ENCODE measurements at regions not wholly inside any gene's neighbourhood (a gene's known extent, or its start where the extent isn't known, plus 50 kb on each side); places are given as distances from the start of the nearest gene placed in this dataset.

DNA sequence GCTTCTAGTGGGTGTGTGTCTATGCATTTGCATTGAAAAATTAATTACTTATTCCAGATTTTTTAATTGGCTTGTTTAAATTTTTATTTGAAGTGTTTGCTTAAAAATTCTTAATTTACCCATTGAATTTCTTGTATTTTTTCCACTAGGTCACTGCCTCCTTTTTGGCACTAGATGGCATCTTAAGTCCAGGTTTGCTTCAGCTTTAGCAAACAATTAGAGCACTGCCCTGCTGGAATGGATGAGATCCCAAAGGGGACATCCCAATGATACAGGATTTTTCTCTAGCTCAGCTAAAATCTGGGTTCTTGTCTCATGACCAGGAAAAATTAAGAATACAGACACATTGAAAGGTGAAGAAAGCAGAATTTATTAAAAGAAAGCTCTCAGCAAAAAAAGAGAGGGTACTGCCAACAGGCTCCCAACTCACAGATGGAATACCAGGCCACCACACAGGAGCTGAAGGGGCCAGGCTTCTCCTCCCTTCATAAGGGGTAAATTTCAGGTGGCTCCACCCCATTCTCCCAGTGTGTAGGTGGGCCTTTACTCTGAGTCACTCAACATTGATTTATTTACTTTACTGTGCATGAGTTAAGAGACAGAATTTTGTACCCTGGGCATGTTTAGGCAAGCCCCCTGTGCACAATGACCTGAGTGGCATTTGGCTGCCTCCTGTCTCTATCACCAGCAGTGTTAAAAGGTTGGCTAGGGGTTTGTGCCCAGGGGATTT lies 532.4 kb downstream of the ANXA1 start:
- H3K4me3 ChIP-seq (ENCODE audit: control insufficient read depth, low read depth, low read length): no peak overlapping the region
- peak; percentile 83 for DNase-seq (ENCODE audit: low read depth)
- TF ChIP-seq, protein P1, sequence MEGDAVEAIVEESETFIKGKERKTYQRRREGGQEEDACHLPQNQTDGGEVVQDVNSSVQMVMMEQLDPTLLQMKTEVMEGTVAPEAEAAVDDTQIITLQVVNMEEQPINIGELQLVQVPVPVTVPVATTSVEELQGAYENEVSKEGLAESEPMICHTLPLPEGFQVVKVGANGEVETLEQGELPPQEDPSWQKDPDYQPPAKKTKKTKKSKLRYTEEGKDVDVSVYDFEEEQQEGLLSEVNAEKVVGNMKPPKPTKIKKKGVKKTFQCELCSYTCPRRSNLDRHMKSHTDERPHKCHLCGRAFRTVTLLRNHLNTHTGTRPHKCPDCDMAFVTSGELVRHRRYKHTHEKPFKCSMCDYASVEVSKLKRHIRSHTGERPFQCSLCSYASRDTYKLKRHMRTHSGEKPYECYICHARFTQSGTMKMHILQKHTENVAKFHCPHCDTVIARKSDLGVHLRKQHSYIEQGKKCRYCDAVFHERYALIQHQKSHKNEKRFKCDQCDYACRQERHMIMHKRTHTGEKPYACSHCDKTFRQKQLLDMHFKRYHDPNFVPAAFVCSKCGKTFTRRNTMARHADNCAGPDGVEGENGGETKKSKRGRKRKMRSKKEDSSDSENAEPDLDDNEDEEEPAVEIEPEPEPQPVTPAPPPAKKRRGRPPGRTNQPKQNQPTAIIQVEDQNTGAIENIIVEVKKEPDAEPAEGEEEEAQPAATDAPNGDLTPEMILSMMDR (conservative IDR thresholded peaks at IDR 0.05; ENCODE audit: control insufficient read depth, insufficient read depth, low read depth, low read length): peak; percentile 81

DNA sequence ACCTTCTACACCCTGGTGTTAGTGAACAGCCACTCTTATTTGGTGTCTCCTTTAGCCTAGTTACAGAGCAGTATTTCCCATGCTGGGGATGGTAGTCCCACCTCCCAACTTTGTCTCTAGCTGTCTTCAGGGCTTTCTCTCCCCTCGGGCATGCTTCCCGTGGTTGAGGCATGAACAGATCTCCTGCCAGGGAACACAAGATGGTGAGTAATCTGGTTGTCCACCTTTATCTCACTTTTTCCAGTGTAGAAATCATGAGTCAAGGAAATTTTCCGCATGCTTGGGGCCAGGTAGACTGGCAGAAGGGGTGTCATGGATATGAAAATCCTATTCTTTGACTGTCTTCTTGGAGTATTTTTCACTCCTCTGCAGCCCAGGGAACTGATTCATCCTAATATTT lies 532.9 kb downstream of the ANXA1 start:
- H3K4me3 ChIP-seq (ENCODE audit: control insufficient read depth, low read depth, low read length): no peak overlapping the region
- TF ChIP-seq, protein P1 (conservative IDR thresholded peaks at IDR 0.05; ENCODE audit: control insufficient read depth, insufficient read depth, low read depth, low read length): no peak
- DNase-seq (ENCODE audit: low read depth): peak; percentile 40

DNA sequence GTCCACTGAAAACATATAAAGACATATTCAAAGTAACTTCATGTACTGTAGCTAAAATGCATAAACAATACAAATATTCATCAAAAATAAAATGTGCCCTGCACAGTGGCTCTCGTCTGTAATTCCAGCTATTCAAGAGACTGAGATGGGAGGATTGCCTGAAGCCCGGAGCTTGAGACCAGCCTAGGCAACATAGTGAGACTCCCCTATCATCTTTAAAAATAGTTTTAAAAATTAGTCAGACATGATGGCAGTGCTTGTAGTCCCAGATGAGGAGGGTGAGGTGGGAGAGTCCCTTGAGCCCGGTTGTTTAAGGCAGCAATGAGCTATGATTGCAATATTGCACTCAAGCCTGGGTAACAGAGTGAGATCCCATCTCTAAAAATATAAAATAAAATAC lies 534.1 kb downstream of the ANXA1 start:
- H3K4me3 ChIP-seq (ENCODE audit: control insufficient read depth, low read depth, low read length): no peak overlapping the region
- TF ChIP-seq, protein P1 (conservative IDR thresholded peaks at IDR 0.05; ENCODE audit: control insufficient read depth, insufficient read depth, low read depth, low read length): no peak
- no peak for DNase-seq (ENCODE audit: low read depth)

DNA sequence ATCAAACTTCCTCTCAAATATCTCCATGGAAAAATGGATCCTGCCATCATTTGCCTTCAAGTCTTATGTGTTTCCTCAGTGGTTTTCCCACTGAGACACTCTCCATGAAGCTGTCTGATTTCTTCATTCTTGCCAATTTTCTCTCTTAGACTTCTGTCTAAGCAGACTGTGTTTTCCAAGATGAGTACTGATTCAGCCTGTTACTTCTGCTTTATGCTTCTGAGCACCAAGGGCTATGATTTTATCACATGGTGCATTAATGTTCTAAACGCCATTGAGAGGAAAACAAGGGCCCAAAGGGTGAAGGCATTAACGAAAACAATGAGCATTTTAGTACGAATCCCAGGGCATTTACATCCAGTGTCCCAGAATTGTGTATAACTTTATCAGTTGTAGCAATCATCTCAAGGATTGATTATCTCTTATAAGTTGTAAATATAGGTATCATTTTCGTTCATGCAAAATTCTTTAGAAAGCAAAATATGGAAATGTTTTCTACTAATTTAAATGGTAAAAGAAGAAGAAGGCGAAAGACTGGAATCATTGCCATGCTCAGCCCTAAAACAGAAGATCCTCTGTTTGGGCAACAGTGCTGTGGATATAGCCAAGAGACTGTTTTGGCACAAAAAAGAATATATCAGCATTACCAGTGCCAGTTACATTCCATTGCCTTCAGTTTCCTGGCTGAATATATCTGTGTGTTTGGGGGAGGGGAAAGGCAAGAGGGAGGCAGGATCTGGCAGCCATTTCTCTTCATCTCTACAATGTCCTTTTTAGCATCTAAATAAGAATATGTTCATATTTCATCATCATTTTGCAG lies 537.6 kb downstream of the ANXA1 start:
- H3K4me3 ChIP-seq (ENCODE audit: control insufficient read depth, low read depth, low read length): no peak overlapping the region
- TF ChIP-seq, protein P1 (conservative IDR thresholded peaks at IDR 0.05; ENCODE audit: control insufficient read depth, insufficient read depth, low read depth, low read length): no peak
- no peak for DNase-seq (ENCODE audit: low read depth)

DNA sequence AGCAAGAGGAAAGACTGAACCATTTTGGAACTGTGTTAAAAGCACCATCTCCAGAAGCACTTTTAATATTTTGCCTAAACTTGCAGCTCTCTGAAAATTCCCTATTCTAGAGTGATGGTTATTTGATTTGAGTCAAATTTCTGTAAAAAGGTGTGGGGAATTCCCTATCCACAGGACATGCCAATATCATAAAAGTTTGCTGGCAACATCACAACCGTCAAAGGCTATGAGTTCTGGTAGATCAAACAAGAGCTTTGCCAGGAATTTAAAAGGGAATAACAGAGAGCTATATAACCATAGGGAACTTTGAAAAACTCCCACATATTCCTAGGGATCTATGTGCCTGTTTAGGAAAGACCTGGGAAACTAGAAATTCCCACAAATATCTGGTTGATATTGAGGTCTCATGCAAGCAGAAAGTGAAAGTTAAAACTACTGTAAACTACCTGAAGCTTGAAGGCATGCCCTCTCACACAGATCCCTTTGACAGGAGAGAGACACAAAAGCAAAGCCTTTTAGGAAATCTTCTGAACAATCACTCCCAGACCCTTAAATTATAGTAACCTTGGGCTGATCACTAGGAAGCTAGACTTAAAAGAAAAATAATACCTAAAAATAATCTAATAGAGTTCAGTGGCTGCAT lies 549.9 kb downstream of the ANXA1 start:
- no peak overlapping the region for H3K4me3 ChIP-seq (ENCODE audit: control insufficient read depth, low read depth, low read length)
- DNase-seq (ENCODE audit: low read depth): no peak
- TF ChIP-seq, protein P1 (conservative IDR thresholded peaks at IDR 0.05; ENCODE audit: control insufficient read depth, insufficient read depth, low read depth, low read length): no peak

DNA sequence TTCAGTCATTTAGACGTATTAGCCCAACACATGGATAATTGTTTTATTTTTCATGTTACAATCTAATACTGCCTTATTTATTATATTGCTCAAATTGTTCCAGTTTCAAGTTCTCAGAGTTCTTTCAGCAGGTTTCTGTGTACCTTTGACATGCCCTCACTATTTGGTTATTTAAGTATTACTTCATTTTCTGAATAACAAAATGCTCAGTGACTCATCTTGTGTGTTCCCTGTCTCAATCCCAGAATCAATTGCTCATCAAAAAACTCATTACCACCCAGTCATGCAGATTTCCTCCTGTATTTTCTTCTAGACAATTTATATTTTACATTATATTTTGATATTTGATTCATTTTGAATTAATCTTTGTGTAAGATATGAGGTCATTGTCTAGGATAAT lies 562.6 kb downstream of the ANXA1 start:
- H3K4me3 ChIP-seq (ENCODE audit: control insufficient read depth, low read depth, low read length): no peak overlapping the region
- TF ChIP-seq, protein P1 (conservative IDR thresholded peaks at IDR 0.05; ENCODE audit: control insufficient read depth, insufficient read depth, low read depth, low read length): no peak
- peak; percentile 81 for DNase-seq (ENCODE audit: low read depth)
